DMS 273 (cell line): ENCODE measurements at regions not wholly inside any gene's neighbourhood (a gene's known extent, or its start where the extent isn't known, plus 50 kb on each side); places are given as distances from the start of the nearest gene placed in this dataset.

Experiments
- DNase-seq: peaks from one replicate; lab custom pipeline; 2025; ENCODE audit not compliant: unreplicated experiment; lab: John Stamatoyannopoulos, UW

DNA sequence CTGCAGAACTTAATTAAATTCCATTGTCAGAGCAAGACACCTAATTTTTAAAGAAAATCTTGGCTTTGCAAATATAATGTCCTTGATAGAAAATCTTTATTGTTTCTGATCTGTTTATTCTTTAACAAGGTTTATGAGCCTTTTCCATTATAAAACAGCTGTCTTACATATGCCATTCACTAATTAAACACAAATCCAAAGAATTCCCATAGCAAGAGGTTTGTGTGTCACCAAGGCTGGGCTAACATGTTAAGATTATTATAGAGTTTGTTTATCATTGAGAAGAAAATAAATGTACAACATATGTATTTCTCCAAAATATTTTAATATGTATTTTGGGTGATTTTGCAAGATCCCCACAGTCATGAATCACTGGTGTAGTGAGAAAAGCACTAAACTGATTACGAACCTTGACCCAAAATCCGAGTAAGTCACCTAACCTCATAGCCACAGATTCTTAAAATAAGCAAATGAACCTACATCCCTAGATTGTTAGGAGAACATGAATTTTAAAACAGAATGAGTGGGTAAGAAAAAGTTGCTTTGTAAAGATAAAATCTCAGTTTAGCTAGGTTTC lies 694.8 kb upstream of the INTU start:
- DNase-seq = no peak

DNA sequence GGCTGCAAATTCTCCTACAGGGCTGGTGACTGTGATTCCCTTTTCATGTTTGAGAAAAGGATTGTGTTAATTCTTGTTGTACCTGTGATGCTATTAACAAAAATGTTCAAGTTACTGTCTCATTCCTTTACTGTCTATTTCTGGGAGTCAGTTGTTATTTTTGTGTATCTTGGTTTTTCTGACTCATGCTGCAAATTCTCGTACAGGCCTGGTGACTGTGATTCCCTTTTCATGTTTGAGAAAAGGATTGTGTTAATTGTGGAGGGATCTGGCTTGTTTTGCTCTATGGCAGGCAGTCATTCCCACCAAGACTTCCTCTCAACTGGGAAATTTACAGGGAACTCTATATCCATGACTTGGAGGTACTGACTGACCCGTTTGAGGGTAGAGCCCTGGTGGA lies 693.4 kb upstream of the INTU start:
- DNase-seq = no peak

DNA sequence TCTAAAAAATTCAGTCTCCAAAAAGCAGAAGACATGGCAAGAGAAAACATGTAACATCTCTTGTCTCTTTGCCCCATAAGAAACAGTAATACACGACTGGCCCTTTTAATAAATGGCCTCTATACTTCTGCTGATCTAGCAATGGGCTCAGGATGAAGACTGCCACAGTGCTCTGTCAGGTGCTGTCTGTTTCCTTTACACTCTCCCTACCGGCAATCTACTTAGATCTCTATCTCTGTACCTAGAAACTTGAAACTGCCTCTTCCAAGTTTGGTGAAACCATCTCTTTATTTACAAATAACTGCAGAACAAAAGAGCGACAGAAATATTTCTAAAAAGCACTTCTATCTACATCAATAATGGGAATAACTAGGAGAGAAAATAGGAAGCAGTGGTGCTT lies 685.2 kb upstream of the INTU start:
- no peak for DNase-seq

DNA sequence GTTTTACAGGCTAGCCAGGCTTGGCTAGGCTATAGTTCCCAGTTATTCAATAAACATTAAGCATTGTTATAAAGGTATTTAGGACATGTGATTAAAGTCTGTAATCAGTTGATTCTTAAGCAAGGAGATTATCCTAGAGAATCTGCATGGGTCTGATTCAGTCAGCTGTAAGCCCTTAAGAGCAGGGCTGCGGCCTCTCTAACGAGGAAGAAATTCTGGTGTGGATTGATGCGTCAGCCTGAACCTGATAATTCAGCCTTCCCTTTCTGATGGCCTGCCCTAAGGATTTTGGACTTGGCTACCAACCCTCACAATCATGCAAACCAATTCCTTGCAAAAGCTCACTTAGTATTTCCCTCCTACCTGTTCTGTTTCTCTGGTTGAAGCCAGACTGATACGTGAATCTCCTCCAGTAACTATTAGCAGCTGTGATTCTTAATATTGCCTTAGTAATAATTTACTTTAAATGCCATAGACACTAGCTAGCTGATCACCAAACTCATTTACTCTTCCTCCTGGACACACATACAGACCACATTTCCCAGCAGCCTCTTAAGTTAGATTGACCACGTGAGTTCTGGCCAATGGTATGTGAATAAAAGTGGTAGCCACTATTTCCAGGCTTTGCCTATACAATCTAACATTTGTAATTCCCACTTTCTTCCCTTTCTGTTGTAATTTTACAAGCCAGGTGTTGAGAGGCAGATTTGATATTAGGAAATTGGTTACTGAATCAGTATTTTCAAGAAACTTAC lies 678.0 kb upstream of the INTU start:
- DNase-seq = no peak

DNA sequence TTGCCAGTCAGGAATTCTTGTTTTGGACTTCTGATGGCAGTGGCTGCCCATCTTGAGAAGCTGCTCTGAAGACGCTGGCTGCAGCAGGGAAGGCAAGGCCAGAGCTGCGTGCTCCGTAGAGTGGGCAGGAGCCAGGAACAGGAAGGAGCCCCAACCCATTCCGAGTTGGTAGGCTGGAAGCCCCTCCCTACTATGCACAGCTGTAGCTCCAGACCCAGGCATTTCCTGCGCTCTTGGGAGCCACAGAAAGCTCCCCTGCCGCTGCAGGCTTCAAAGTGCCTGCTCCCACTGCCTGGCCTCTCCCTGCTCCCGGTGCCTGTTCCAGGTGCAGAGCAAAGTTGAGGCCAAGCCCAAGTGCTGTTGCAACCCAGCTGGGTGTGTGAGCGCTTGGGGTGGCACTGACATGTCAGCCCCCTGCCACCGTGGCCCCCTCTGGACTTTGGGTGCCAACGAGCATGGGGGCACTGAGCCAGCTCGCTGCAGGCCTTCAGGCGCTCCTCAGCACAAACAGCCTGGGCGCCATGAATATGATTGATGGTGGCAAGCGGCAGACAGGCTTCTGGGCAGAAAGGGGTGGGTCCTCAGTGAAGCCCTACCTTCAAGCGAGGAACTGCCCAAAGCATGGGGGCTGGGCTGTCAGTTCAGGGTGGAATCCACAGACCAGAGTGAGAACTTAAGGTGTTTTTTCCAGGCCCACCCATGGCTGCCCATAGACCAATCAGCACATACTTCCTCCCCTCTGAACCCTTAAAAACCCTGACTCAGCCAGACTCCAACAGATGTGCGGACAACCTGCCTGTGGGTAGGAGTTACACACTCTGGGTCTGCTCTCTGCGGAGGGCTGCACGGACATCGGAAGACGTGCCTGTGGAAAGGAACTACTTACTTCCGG lies 677.2 kb upstream of the INTU start:
- no peak for DNase-seq

DNA sequence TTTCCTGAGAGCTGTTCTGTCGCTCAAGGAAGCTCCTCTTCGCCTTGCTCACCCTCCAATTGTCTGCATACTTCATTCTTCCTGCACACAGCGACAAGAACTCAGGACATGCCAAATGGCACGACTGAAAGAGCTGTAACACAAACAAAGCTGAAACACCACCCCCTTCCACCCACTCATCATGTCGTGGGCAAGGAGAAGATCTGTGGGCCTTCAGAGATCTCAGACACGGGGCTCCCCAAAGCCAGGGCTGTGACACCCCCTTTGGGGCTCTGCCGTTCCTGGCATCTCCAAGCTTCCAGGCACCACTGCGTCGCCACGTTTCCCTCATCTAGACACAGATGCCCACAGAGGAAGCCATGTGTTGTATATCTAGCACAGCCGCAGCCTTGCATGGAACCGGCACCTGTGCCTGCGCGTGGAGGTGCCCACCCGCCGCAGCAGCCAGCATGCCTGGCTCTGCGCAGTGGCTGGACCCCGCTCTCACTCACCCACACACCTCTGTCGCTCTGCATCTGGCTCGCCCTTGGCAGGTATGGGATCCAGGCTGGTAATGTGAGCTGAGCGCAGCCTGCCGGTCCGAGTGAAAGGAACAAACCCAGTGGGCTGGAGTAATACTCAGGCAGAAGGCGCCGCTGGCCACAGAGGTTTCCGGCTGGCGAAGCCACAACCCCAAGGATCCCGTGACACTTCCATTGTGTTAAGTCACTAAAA lies 676.4 kb upstream of the INTU start:
- DNase-seq = no peak

DNA sequence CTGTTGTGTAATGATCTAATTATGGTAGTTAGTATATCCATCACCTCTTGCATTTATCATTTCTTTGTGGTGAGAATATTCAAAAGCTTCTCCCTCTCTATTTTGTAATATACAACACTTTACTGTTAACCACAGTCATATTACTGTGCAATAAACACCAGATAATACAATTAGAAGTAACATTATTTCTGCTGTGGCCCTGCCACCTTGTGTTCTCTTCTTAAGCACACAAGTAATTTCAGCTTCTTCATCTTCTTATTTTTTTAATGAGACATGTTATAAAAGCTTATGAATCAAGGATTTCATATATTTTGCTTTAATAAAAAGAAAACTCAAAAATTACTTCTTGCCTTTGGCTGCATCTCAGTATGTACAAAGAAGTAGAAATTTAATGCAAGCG lies 675.2 kb upstream of the INTU start:
- peak; percentile 0 for DNase-seq

DNA sequence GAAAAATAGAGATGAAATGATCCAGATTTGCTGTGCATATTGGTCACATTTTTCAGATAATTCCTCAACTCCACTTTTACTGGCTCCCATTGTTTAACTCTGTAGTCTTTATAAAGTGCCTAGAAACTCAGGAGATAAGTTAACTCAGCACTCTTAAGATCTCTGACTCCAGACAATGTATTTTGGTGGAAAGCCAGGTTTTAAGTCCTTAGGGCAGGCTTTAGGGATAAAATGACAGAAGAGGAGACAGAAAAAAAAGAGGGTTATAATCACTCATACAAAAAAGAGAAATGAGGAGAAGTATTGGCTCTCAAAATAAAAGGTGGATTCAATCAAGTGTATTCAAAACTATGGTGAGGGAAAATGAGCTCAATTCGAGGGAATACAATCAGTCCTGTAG lies 674.8 kb upstream of the INTU start:
- no peak for DNase-seq

DNA sequence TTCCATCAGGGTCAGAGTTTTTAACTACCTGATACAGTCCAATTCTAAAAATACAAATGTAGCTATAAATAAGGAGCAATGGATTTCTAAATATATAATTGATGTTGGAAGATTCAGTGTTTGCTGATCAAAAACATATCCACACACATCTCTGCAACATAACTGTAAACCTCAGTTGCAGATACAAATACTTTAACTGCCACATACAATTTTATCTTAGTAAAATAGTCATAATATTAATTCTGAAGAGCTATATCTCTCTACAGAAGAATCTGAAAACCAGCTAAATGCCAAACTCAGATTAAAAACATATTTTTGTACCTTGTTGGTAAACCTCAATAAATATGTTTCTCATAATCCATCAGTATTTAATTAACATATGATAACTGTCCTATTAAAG lies 674.3 kb upstream of the INTU start:
- DNase-seq = no peak

DNA sequence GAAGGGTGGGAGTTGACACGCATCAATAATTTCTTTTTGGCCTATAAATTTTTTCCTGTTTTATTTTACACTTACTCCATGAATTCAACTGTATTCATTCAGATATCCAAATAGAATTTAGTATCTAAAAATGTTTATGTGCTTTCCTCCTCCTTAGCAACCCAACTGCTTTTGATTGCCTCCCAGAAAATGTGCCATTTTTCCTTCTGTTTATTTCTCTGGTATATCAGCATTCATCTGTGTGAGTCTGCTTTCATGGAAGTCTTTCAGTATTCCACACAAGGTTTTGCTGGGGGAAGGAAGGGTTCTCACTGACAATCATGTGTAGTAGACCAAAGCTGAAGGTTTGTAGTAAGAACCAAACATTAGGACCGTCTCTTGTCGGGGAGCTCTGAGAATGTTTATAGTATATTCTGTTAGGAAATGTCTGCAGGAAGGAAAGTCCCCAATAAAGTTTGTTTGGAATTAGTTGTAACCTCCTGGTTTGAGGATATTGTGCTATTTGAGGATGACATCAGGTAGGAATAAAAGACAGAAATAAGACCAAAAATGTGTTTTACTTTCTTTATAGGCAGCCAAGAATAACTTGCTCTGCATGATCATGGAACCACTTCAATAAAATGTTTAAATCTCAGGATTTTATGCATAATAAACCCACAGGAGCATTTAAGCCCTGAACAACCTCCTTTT lies 673.6 kb upstream of the INTU start:
- no peak for DNase-seq

DNA sequence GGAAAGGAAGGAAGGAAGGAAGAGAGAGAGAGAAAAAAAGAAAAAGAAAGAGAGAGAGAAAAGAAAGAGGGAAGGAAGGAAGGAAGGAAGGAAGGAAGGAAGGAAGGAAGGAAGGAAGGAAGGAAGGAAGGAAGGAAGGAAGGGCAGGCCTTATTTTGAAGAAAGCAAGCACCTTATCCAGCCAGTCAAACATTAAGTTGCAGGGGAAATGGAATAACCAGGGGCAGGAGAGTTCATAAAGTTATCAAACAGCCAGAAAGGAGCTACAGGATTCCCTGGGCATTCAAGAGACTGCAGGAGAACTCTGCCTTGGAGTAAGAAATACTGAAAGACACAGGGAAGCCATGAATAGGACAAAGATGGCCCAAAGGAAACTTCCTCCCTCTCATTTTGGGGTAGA lies 672.0 kb upstream of the INTU start:
- DNase-seq = no peak

DNA sequence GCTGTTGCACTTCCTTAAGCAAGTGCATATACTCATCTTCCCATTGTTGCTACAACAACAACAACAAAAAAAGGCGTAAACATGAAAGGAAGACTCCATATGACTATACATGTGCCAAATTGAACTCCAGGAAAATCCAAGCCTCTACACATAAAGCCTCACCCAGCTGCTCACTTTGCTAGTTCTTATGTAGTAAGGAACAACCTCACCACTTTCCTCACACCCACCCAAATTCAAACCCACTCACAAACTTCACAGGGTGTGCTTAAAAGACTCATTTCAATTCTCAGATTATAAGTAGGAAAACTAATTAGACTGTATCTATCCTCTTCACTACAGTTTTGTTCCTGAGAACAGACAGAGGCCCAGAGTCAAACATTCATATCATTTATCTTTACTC lies 671.1 kb upstream of the INTU start:
- no peak for DNase-seq

DNA sequence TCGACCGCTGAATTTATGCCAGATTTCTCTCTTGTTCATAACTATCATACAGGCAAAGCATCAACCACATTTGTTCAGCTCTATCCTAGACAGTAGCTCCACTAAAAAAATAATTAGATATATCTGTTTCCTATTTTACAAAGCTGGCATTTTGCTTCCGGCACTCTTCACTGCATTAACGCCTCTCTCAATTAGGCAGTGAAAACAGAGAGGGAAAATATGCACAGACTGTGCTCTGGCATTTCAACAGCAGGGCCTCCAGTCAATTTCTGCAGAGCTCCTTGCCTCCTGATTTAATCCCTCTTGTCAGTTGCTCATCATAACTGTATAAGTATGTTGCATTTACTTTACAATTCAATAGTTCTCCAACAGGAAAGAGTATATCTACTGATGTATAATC lies 666.9 kb upstream of the INTU start:
- no peak for DNase-seq

DNA sequence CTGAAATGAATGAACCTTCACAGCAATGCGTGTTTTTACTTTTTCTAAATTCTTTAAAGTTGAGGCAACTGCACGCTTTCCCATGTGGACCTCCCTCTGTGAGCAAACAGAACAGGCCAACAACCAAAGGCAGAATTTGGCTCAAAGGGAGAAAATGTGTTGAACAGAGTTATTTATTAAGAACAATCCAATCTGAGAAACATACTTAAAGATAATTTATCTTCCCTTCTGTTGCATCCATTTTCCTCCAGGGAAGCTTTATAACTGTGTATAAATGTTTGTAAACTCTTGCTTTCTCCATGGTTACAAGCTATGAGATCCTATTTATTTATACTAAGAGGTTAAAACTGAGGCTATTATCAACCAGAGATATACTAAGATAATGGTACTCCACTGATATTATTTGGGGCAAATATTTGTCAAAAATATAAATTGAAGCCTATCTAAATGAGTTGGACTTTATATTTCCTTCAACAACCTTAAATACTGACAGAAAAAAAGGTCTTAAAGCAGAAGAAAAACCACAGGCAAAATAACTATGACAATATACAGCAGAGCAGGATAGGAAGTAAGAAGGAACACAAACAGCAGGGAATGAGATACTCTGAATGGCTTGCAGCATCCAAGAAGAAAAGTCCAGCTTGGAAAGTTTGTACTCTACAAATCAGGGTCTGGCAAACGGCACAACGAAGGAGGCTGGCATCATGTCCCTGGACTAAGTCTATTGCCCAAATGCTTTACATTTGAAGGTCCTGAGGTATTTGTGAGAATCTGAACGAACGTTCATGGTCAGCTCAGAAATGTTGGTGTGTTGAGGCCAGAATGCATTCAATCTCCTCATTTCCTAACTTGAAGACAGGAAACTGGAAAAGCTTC lies 663.2 kb upstream of the INTU start:
- DNase-seq = no peak

DNA sequence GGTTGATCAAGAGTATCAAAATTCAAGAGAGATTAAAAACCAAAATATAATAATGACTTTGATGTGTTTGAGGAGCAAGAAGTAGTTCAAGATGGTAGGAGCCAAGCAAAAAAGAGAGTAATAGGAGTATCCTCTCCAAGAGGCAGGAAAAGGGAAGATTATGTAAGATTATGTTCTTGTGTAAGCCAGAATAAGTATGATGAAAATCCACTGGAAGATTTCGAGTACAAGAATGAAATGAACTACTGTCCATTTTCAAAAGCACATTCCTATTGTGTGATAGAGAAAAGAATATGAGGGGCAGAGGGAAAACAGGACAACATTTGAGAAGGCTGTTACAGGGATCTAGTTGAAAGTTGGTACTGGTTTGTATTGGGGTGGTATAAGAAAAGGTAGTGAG lies 659.6 kb upstream of the INTU start:
- DNase-seq = no peak

DNA sequence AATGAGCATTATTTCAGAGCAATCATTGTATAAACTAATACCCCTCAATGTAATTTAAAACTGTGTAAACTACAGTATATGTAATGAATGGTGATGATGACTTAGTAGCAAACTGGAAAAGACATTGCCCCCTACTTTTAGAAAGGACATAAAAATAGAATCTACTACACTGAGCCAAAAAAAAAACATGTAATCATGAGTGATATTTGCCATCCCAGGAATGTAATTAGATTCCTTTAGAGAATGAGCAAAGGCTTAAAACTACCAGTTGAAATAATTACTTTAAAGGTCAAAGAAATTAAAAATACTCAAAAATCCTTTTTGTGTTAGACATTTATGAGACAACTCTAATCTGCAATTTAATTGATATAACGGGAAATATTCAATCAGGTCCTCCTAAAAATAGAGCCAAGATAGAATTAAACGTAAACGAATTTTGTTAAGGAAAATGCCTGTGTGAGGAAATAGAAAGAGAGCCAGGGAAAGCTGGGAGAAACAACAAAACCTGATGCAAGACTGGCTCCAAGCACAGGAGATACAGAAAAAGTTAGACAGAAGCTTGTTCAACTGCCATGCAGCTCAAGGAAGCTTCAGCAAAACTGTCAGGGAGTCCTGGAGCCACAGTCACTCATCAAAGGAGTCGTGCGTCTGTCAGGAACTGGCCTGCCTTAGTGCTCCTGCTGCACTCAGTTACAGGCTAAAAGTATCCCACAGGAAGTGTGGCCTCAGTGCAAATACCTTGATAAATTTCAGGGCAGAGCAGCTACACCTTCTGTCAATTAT lies 655.7 kb upstream of the INTU start:
- no peak for DNase-seq

DNA sequence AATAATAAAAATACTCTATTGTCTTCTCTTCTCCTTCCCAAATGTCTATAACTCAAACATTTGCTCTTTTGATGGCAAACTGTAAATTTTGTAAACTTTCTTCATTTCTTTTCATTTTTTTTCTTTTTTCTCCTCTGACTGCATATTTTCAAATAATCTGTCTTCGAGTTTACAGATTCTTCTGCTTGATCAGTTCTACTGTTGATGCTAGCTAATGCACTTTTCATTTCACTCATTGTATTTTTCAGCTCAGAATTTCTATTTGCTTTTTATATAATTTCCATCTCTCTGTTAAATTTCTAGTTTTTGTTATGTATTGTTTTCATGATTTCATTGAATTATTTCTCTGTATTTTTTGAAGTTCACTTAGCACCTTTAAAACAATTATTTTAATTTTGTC lies 646.8 kb upstream of the INTU start:
- no peak for DNase-seq

DNA sequence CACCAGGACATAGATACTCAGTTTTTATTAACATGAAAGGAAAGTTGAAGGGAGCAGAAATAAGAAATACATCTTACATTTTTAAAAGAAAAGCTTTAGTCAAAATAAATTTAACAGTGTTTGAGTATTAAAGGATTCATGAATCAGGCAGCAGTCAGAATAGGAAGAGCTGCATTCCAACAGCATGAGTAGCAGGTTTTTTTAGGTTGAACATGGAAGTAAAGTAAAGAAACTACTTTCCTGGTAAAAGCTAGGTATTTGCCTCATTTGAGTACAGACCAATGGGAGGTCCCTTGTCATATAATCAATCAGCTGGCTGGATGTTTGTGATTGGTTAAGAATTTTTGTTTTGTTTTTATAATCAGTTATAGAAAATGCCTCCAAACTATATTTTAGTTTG lies 645.9 kb upstream of the INTU start:
- DNase-seq = no peak

DNA sequence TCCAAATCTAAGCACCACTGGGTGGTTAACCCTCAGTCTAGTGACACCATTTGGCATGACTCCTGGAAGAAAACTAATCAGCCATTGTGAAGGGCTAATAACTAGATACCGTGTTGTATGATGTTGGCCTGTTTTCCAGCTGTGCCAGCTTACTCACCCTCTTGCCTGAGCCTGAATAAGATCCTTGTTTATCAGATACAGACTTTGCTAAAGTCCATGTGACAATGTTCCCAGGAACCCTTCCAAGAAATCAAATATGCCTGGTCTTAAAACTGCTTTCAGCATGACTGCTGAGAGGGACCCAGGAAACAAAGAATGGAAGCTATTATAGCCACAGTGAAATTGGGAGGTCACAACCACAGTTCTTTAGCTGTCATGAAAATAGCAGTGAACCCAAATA lies 640.8 kb upstream of the INTU start:
- DNase-seq = peak; percentile 16
